ENCODE measurements at regions not wholly inside any gene's neighbourhood (a gene's known extent, or its start where the extent isn't known, plus 50 kb on each side); places are given as distances from the start of the nearest gene placed in this dataset.

- Histone ChIP-seq H3K9ac (ENCODE audit: low read length) (no peak overlapping the region), H3K4me3 (ENCODE audit: low read depth in 1 of 2, low read length in 2 of 2) (no peak overlapping the region), H3K27ac (ENCODE audit: low read depth, low read length) (no peak overlapping the region), H3K27me3 (ENCODE audit: control insufficient read depth in 1 of 2, insufficient read depth in 2 of 2, low read length in 2 of 2) (no peaks in the 10 kb centered on the region), H3K4me1 (ENCODE audit: insufficient read depth, low read length) (no peaks in the 10 kb centered on the region), H3K36me3 (ENCODE audit: insufficient read depth, low read length) (no peaks in the 10 kb centered on the region), H3K9me3 (ENCODE audit: low read length) (no peaks in the 10 kb centered on the region)
These were observed 487.4 kb upstream of the ADGRL2 start for GRCh38 chr1:81313289-81313688.

GRCh38 chr1:81312272-81312754 is 488.4 kb upstream of the ADGRL2 start:
- no peak overlapping the region for H3K9ac ChIP-seq (ENCODE audit: low read length)
- no peak overlapping the region for H3K27ac ChIP-seq (ENCODE audit: low read depth, low read length)
- H3K9me3 ChIP-seq (ENCODE audit: low read length) = no peaks in the 10 kb centered on the region
- H3K36me3 ChIP-seq (ENCODE audit: insufficient read depth, low read length) = no peaks in the 10 kb centered on the region
- no peaks in the 10 kb centered on the region for H3K4me1 ChIP-seq (ENCODE audit: insufficient read depth, low read length)
- H3K27me3 ChIP-seq (ENCODE audit: control insufficient read depth in 1 of 2, insufficient read depth in 2 of 2, low read length in 2 of 2) = no peaks in the 10 kb centered on the region
- no peak overlapping the region for H3K4me3 ChIP-seq (ENCODE audit: low read depth in 1 of 2, low read length in 2 of 2)

- Histone ChIP-seq H3K27me3 (ENCODE audit: control insufficient read depth in 1 of 2, insufficient read depth in 2 of 2, low read length in 2 of 2) (no peaks in the 10 kb centered on the region), H3K4me3 (ENCODE audit: low read depth in 1 of 2, low read length in 2 of 2) (no peak overlapping the region), H3K27ac (ENCODE audit: low read depth, low read length) (no peak overlapping the region), H3K4me1 (ENCODE audit: insufficient read depth, low read length) (no peaks in the 10 kb centered on the region), H3K9ac (ENCODE audit: low read length) (no peak overlapping the region), H3K36me3 (ENCODE audit: insufficient read depth, low read length) (no peaks in the 10 kb centered on the region), H3K9me3 (ENCODE audit: low read length) (no peaks in the 10 kb centered on the region)
These were observed 490.5 kb upstream of the ADGRL2 start for GRCh38 chr1:81310250-81310649.

DNA sequence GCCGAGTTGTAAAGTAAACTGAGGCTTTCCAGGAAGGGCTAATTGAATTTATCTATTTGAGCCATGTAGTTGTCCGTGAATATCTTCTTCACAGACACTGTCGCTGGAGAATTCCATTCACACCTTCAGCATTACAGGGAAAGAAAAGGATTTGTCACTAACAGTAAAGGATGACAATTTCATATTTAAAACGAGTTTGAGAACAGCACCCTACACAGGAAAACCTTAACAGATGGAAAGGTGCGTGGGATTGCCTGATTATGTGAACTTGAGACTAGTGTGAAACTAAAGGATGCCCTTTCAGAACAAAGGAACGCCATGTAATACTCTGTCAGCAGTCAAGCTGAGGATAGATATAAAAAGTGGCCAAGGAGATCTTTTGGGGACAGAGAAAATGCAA is 492.5 kb upstream of the ADGRL2 start:
- Histone ChIP-seq H3K27ac (ENCODE audit: low read depth, low read length) (no peak overlapping the region), H3K9me3 (ENCODE audit: low read length) (no peaks in the 10 kb centered on the region), H3K27me3 (ENCODE audit: control insufficient read depth in 1 of 2, insufficient read depth in 2 of 2, low read length in 2 of 2) (no peaks in the 10 kb centered on the region), H3K36me3 (ENCODE audit: insufficient read depth, low read length) (no peaks in the 10 kb centered on the region), H3K4me3 (ENCODE audit: low read depth in 1 of 2, low read length in 2 of 2) (no peak overlapping the region), H3K4me1 (ENCODE audit: insufficient read depth, low read length) (no peaks in the 10 kb centered on the region), H3K9ac (ENCODE audit: low read length) (no peak overlapping the region)

GRCh38 chr1:81307786-81308185 is 492.9 kb upstream of the ADGRL2 start:
- Histone ChIP-seq H3K36me3 (ENCODE audit: insufficient read depth, low read length) (no peaks in the 10 kb centered on the region), H3K27me3 (ENCODE audit: control insufficient read depth in 1 of 2, insufficient read depth in 2 of 2, low read length in 2 of 2) (no peaks in the 10 kb centered on the region), H3K4me1 (ENCODE audit: insufficient read depth, low read length) (no peaks in the 10 kb centered on the region), H3K9me3 (ENCODE audit: low read length) (no peaks in the 10 kb centered on the region), H3K27ac (ENCODE audit: low read depth, low read length) (no peak overlapping the region), H3K4me3 (ENCODE audit: low read depth in 1 of 2, low read length in 2 of 2) (no peak overlapping the region), H3K9ac (ENCODE audit: low read length) (no peak overlapping the region)

DNA sequence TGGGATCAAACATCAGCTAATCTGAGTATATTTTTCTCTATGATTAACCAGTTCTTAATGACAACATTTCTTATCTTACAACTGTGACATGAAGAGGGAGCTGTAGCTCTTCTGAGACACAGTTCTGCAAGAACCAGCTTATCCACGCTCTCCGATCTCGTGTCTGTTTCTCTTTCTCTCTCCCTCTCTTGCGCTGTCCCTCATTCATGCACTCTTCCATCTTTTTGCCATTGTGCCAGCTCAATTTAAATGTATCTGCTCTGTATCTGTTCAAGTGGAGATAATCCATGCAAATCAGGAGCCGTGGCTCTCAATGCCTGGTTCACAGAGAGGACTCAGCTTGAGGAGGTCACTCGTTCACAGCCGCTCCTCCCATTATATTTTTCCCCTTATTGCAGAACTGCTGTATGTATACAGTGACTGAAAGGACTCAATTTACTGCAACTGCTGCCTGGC is 494.7 kb upstream of the ADGRL2 start:
- Histone ChIP-seq H3K27ac (ENCODE audit: low read depth, low read length) (no peak overlapping the region), H3K4me1 (ENCODE audit: insufficient read depth, low read length) (no peaks in the 10 kb centered on the region), H3K27me3 (ENCODE audit: control insufficient read depth in 1 of 2, insufficient read depth in 2 of 2, low read length in 2 of 2) (no peaks in the 10 kb centered on the region), H3K36me3 (ENCODE audit: insufficient read depth, low read length) (no peaks in the 10 kb centered on the region), H3K9me3 (ENCODE audit: low read length) (no peaks in the 10 kb centered on the region), H3K4me3 (ENCODE audit: low read depth in 1 of 2, low read length in 2 of 2) (peak overlapping the region; percentile 34 to 55), H3K9ac (ENCODE audit: low read length) (no peak overlapping the region)

- Histone ChIP-seq H3K9me3 (ENCODE audit: low read length) (no peaks in the 10 kb centered on the region), H3K27ac (ENCODE audit: low read depth, low read length) (no peak overlapping the region), H3K27me3 (ENCODE audit: control insufficient read depth in 1 of 2, insufficient read depth in 2 of 2, low read length in 2 of 2) (no peaks in the 10 kb centered on the region), H3K4me1 (ENCODE audit: insufficient read depth, low read length) (no peaks in the 10 kb centered on the region), H3K4me3 (ENCODE audit: low read depth in 1 of 2, low read length in 2 of 2) (no peak overlapping the region), H3K9ac (ENCODE audit: low read length) (no peak overlapping the region), H3K36me3 (ENCODE audit: insufficient read depth, low read length) (no peaks in the 10 kb centered on the region)
These were observed 496.5 kb upstream of the ADGRL2 start for GRCh38 chr1:81304187-81304586.

DNA sequence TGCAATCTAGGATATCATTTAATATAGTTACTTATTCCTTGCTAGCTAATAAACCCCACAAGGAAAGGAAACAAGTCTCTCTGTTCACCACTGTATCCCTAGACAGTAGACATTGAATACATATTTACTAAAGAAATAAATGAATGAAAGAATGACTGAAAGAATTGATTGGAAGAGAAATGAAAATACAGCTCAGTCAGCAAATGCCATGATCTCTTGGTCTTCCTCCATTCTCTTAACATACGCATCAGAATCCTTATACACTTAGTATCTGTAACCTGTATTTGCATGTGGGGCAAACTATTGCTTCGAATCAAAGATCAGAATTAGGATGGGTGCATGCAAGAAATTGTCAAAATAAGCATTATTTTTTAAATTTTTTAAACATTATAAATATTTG is 500.8 kb upstream of the ADGRL2 start:
- no peaks in the 10 kb centered on the region for H3K9me3 ChIP-seq (ENCODE audit: low read length)

DNA sequence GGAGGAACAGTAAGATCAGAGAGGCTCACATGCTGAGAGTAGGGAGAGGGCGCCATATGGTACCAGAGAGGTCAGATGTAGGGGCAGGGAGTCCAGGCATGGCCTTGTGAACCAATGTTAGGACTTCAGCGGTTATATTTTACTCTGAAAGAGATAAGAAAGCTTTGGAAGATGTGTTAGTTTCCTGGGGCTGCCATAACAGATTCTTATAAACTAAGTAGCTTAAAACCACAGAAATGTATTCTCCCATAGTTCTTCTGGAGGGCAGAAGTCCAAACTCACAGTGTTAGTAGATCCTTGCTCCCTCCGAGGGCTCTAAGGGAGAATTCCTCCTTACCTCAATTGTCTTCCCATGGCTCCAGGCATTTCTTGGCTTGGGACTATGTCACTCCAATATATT is 502.5 kb upstream of the ADGRL2 start:
- Histone ChIP-seq H3K4me1 (ENCODE audit: insufficient read depth, low read length) (no peaks in the 10 kb centered on the region), H3K9me3 (ENCODE audit: low read length) (no peaks in the 10 kb centered on the region), H3K4me3 (ENCODE audit: low read depth in 1 of 2, low read length in 2 of 2) (no peak overlapping the region), H3K9ac (ENCODE audit: low read length) (no peak overlapping the region), H3K27me3 (ENCODE audit: control insufficient read depth in 1 of 2, insufficient read depth in 2 of 2, low read length in 2 of 2) (no peaks in the 10 kb centered on the region), H3K27ac (ENCODE audit: low read depth, low read length) (no peak overlapping the region), H3K36me3 (ENCODE audit: insufficient read depth, low read length) (no peaks in the 10 kb centered on the region)

More for the DNA sequence above, 500.8 kb upstream of the ADGRL2 start:
- no peaks in the 10 kb centered on the region for H3K36me3 ChIP-seq (ENCODE audit: insufficient read depth, low read length)
- H3K27me3 ChIP-seq (ENCODE audit: control insufficient read depth in 1 of 2, insufficient read depth in 2 of 2, low read length in 2 of 2) = no peaks in the 10 kb centered on the region
- H3K27ac ChIP-seq (ENCODE audit: low read depth, low read length) = no peak overlapping the region
- H3K9ac ChIP-seq (ENCODE audit: low read length) = no peak overlapping the region
- H3K4me1 ChIP-seq (ENCODE audit: insufficient read depth, low read length) = no peaks in the 10 kb centered on the region
- H3K4me3 ChIP-seq (ENCODE audit: low read depth in 1 of 2, low read length in 2 of 2) = no peak overlapping the region

- Histone ChIP-seq H3K36me3 (ENCODE audit: insufficient read depth, low read length) (no peaks in the 10 kb centered on the region), H3K4me1 (ENCODE audit: insufficient read depth, low read length) (no peaks in the 10 kb centered on the region), H3K27me3 (ENCODE audit: control insufficient read depth in 1 of 2, insufficient read depth in 2 of 2, low read length in 2 of 2) (no peaks in the 10 kb centered on the region), H3K9ac (ENCODE audit: low read length) (no peak overlapping the region), H3K9me3 (ENCODE audit: low read length) (no peaks in the 10 kb centered on the region), H3K4me3 (ENCODE audit: low read depth in 1 of 2, low read length in 2 of 2) (no peak overlapping the region), H3K27ac (ENCODE audit: low read depth, low read length) (no peak overlapping the region)
These were observed 504.1 kb upstream of the ADGRL2 start for GRCh38 chr1:81296601-81297000.

DNA sequence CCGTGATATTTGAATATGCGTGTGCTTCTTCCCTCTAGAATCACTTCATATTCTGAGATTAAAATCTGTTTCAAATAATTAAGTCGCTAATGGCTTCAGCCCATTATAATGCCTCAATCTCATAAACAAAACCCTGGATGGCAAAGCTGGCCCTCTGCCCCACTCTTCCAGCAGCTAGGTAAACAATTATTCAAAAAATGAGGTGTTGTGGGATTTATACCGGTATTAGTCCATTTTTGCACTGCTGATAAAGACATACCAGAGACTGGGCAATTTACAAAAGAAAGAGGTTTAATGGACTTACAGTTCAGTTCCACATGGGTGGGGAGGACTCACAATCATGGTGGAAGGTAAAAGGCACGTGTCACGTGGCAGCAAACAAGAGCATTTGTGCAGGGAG is 510.4 kb upstream of the ADGRL2 start:
- H3K27me3 ChIP-seq (ENCODE audit: control insufficient read depth in 1 of 2, insufficient read depth in 2 of 2, low read length in 2 of 2) = no peaks in the 10 kb centered on the region

DNA sequence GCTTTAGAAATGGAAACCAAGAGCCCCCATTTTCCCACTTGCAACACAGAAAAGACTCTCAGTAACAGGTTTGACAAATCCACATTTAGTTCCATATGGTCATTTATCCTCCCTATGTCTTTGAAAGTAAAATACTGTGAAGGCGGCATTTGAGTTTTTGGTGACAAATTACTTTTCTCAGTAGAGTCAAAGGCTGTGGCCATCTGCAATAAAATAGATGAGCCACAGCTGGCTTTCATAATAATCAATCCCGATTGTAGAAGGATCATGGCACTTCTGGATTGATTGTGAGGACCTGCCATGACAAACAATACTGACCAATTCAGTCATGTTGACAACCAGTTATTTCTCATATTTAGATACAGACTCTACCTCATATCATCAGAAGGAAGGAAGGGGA is 512.0 kb upstream of the ADGRL2 start:
- no peaks in the 10 kb centered on the region for H3K27me3 ChIP-seq (ENCODE audit: control insufficient read depth in 1 of 2, insufficient read depth in 2 of 2, low read length in 2 of 2)
- no peak overlapping the region for H3K9ac ChIP-seq (ENCODE audit: low read length)
- H3K4me1 ChIP-seq (ENCODE audit: insufficient read depth, low read length) = no peaks in the 10 kb centered on the region
- H3K4me3 ChIP-seq (ENCODE audit: low read depth in 1 of 2, low read length in 2 of 2) = no peak overlapping the region
- H3K9me3 ChIP-seq (ENCODE audit: low read length) = no peaks in the 10 kb centered on the region
- H3K36me3 ChIP-seq (ENCODE audit: insufficient read depth, low read length) = no peaks in the 10 kb centered on the region
- no peak overlapping the region for H3K27ac ChIP-seq (ENCODE audit: low read depth, low read length)

More for the DNA sequence above, 510.4 kb upstream of the ADGRL2 start:
- Histone ChIP-seq H3K9ac (ENCODE audit: low read length) (no peak overlapping the region), H3K4me3 (ENCODE audit: low read depth in 1 of 2, low read length in 2 of 2) (no peak overlapping the region), H3K4me1 (ENCODE audit: insufficient read depth, low read length) (no peaks in the 10 kb centered on the region), H3K27ac (ENCODE audit: low read depth, low read length) (no peak overlapping the region), H3K9me3 (ENCODE audit: low read length) (no peaks in the 10 kb centered on the region), H3K36me3 (ENCODE audit: insufficient read depth, low read length) (no peaks in the 10 kb centered on the region)
